LNCAP (cell line): ENCODE measurements at regions not wholly inside any gene's neighbourhood (a gene's known extent, or its start where the extent isn't known, plus 50 kb on each side); places are given as distances from the start of the nearest gene placed in this dataset.

Experiments
- CTCF ChIP-seq: fragments of 450-650 bp; IDR thresholded peaks from 2 replicates; pipeline ENCODE4 v1.5.1; 2017; ENCODE audit warnings: mild to moderate bottlenecking

- TF ChIP-seq CTCF: no peak
These were observed 146.5 kb upstream of the ARGLU1 start for GRCh38 chr13:106714271-106714982.

GRCh38 chr13:106712381-106712780 is 144.4 kb upstream of the ARGLU1 start:
- no peak for TF ChIP-seq CTCF

- TF ChIP-seq CTCF: no peak
These were observed 142.3 kb upstream of the ARGLU1 start for GRCh38 chr13:106710266-106710665.

- TF ChIP-seq CTCF: no peak
These were observed 141.6 kb upstream of the ARGLU1 start for GRCh38 chr13:106709522-106709921.

- no peak for TF ChIP-seq CTCF
These were observed 134.6 kb upstream of the ARGLU1 start for GRCh38 chr13:106702505-106702904.

- no peak for TF ChIP-seq CTCF
These were observed 133.9 kb upstream of the ARGLU1 start for GRCh38 chr13:106701771-106702341.

GRCh38 chr13:106700439-106700838 is 132.5 kb upstream of the ARGLU1 start:
- TF ChIP-seq CTCF: no peak
